DMS114 treated with DMSO at 0.1 percent for 48 hours (cell line): ENCODE measurements at regions not wholly inside any gene's neighbourhood (a gene's known extent, or its start where the extent isn't known, plus 50 kb on each side); places are given as distances from the start of the nearest gene placed in this dataset.

ENCODE experiments used
- DNase-seq: peaks from one replicate; lab custom pipeline; 2025; ENCODE audit not compliant: unreplicated experiment; lab: John Stamatoyannopoulos, UW

GRCh38 chr5:158135682-158136179 is 276.8 kb upstream of the CLINT1 start:
- no peak for DNase-seq

- DNase-seq: no peak
These were observed 274.4 kb upstream of the CLINT1 start for GRCh38 chr5:158133369-158133768.

- no peak for DNase-seq
These were observed 268.6 kb upstream of the CLINT1 start for GRCh38 chr5:158127536-158127935.

- DNase-seq: no peak
These were observed 267.8 kb upstream of the CLINT1 start for GRCh38 chr5:158126442-158127405.

GRCh38 chr5:158124606-158125316 is 265.8 kb upstream of the CLINT1 start:
- DNase-seq: no peak

GRCh38 chr5:158123595-158123994 is 264.6 kb upstream of the CLINT1 start:
- no peak for DNase-seq

GRCh38 chr5:158121678-158122077 is 262.7 kb upstream of the CLINT1 start:
- DNase-seq: no peak

GRCh38 chr5:158120760-158121159 is 261.8 kb upstream of the CLINT1 start:
- no peak for DNase-seq

GRCh38 chr5:158119961-158120723 is 261.2 kb upstream of the CLINT1 start:
- DNase-seq: no peak

GRCh38 chr5:158117467-158118160 is 258.7 kb upstream of the CLINT1 start:
- no peak for DNase-seq

GRCh38 chr5:158116965-158117364 is 258.0 kb upstream of the CLINT1 start:
- DNase-seq: no peak

- DNase-seq: no peak
These were observed 256.5 kb upstream of the CLINT1 start for GRCh38 chr5:158115468-158115867.

GRCh38 chr5:158108177-158108576 is 249.2 kb upstream of the CLINT1 start:
- DNase-seq: no peak

- no peak for DNase-seq
These were observed 241.5 kb upstream of the CLINT1 start for GRCh38 chr5:158100373-158100888.

GRCh38 chr5:158099571-158100105 is 240.7 kb upstream of the CLINT1 start:
- no peak for DNase-seq

- DNase-seq: no peak
These were observed 237.9 kb upstream of the CLINT1 start for GRCh38 chr5:158096835-158097234.

GRCh38 chr5:158086856-158087255 is 227.9 kb upstream of the CLINT1 start:
- no peak for DNase-seq

GRCh38 chr5:158084292-158084691 is 225.3 kb upstream of the CLINT1 start:
- no peak for DNase-seq

GRCh38 chr5:158082696-158083287 is 223.8 kb upstream of the CLINT1 start:
- no peak for DNase-seq

- DNase-seq: no peak
These were observed 221.2 kb upstream of the CLINT1 start for GRCh38 chr5:158080112-158080511.
